ENCODE measurements at regions not wholly inside any gene's neighbourhood (a gene's known extent, or its start where the extent isn't known, plus 50 kb on each side); places are given as distances from the start of the nearest gene placed in this dataset.
A peak's percentile ranks its signal among the peaks of the same experiment; 100 is the strongest.

GRCh38 chr21:16534408-16535101 lies 804.8 kb downstream of the USP25 start (continued):
- TF ChIP-seq REST (IDR thresholded peaks at IDR 0.05; ENCODE audit: unreplicated experiment) (no peak), EZH2phosphoT487 (IDR thresholded peaks at IDR 0.05; ENCODE audit: unreplicated experiment) (no peak), POLR2AphosphoS5 (IDR thresholded peaks at IDR 0.05; ENCODE audit: low read depth) (no peak), ZNF331 (CRISPR knock-in tag; IDR thresholded peaks at IDR 0.05; ENCODE audit: low read depth) (no peak), NANOG (IDR thresholded peaks at IDR 0.05; ENCODE audit: borderline replicate concordance) (no peak), EZH2 (IDR thresholded peaks at IDR 0.05; ENCODE audit: low read depth, unreplicated experiment) (no peak), ETS1 (IDR thresholded peaks at IDR 0.05) (no peak), JUNB (IDR thresholded peaks at IDR 0.05; ENCODE audit: unreplicated experiment) (no peak), STAT1 (IDR thresholded peaks at IDR 0.05; ENCODE audit: unreplicated experiment) (no peak), CREB1 (CRISPR knock-in tag; IDR thresholded peaks at IDR 0.05; ENCODE audit: low read depth) (no peak)

- Histone ChIP-seq H3K36me3 (ENCODE audit: insufficient read depth) (no peaks in the 10 kb centered on the region), H3K79me2 (replicated peaks; ENCODE audit: insufficient read depth) (no peaks in the 10 kb centered on the region), H3K27me3 (ENCODE audit: insufficient read depth) (no peaks in the 10 kb centered on the region), H3K4me2 (no peak overlapping the region), H3K9me2 (ENCODE audit: insufficient read depth) (no peaks in the 10 kb centered on the region), H3K27ac (ENCODE audit: low read depth) (no peak overlapping the region), H2AFZ (peak overlapping the region; percentile 40; the same call in 1 of the 2 replicates), H3K4me1 (ENCODE audit: insufficient read depth) (no peaks in the 10 kb centered on the region), H3F3A (replicated peaks; ENCODE audit: low read depth) (no peaks in the 10 kb centered on the region), H3K4me3 (no peak overlapping the region), H4K20me1 (replicated peaks; ENCODE audit: insufficient read depth) (no peaks in the 10 kb centered on the region)
- DNase-seq (ENCODE audit: low spot score) = no peak
- ATAC-seq = no peak
- Mint-ChIP-seq H3K9me3 (peaks cover 11% of the 10 kb centered on the region), H3K27ac (no peak overlapping the region), H3K4me1 (0 out of 3 replicates have a peak, but pooled peaks cover 2% of the 10 kb centered on the region), H3K27me3 (ENCODE audit: insufficient read depth, low read depth, poor library complexity) (peaks cover 2% of the 10 kb centered on the region), H3K4me3 (no peak overlapping the region), H3K36me3 (ENCODE audit: low read depth) (no peaks in the 10 kb centered on the region; the same call in 1 of the 3 replicates)
- no peak for TF ChIP-seq NANOG (IDR thresholded peaks at IDR 0.05; ENCODE audit: borderline replicate concordance)
- no peak for TF ChIP-seq JUNB (IDR thresholded peaks at IDR 0.05; ENCODE audit: unreplicated experiment)
- TF ChIP-seq ZNF114 (CRISPR knock-in tag; IDR thresholded peaks at IDR 0.05) = no peak
- no peak for TF ChIP-seq CTCF (conservative IDR thresholded peaks at IDR 0.05; ENCODE audit: low read depth in 2 of 2)
- TF ChIP-seq STAT1 (IDR thresholded peaks at IDR 0.05; ENCODE audit: unreplicated experiment) = no peak
- no peak for TF ChIP-seq ETS1 (IDR thresholded peaks at IDR 0.05)
- TF ChIP-seq EZH2phosphoT487 (IDR thresholded peaks at IDR 0.05; ENCODE audit: unreplicated experiment) = no peak
- TF ChIP-seq ZNF331 (CRISPR knock-in tag; IDR thresholded peaks at IDR 0.05; ENCODE audit: low read depth) = no peak
- TF ChIP-seq EZH2 (IDR thresholded peaks at IDR 0.05; ENCODE audit: low read depth, unreplicated experiment) = no peak
- no peak for TF ChIP-seq REST (IDR thresholded peaks at IDR 0.05; ENCODE audit: unreplicated experiment)
Observed at GRCh38 chr21:16535102-16535422, 805.3 kb downstream of the USP25 start.

Data from GM23338 (cell line).